CD14-positive monocyte (primary cell): ENCODE measurements at regions not wholly inside any gene's neighbourhood (a gene's known extent, or its start where the extent isn't known, plus 50 kb on each side); places are given as distances from the start of the nearest gene placed in this dataset.

Source experiments
- DNase-seq, 3 donors: peaks; one replicate each; pipeline ENCODE4 v3.0.0-alpha.2; 2011 to 2022
- H2AFZ ChIP-seq: 2 replicates; pipeline ENCODE4 v1.6.0; 2012; ENCODE audit warnings: mild to moderate bottlenecking, low read depth, low read length, inconsistent platforms; ENCODE audit not compliant: insufficient read depth, poor library complexity, severe bottlenecking
- H3K27ac ChIP-seq, 2 donors: 1 replicate in 1 of 2; 2 replicates in 1 of 2; pipeline ENCODE4 v1.5.1; 2012 to 2013; ENCODE audit warnings: low read length in 2 of 2, control low read depth in 1 of 2, inconsistent platforms in 1 of 2, low read depth in 1 of 2, mild to moderate bottlenecking in 1 of 2
- H3K27me3 ChIP-seq, 2 donors: one replicate each; pipeline versions ENCODE4 v1.6.0 to v1.6.1; 2011 to 2013; ENCODE audit warnings: low read length in 2 of 2; ENCODE audit not compliant: control insufficient read depth in 2 of 2, insufficient read depth in 2 of 2
- H3K36me3 ChIP-seq, 2 donors: replicated peaks in 1 of 2; 1 replicate in 1 of 2; 2 replicates in 1 of 2; pipeline versions ENCODE4 v1.5.1 to v1.6.1; 2012 to 2013; ENCODE audit warnings: low read length in 2 of 2, control low read depth in 1 of 2, inconsistent platforms in 1 of 2, mild to moderate bottlenecking in 1 of 2; ENCODE audit not compliant: insufficient read depth in 2 of 2, control insufficient read depth in 1 of 2
- H3K4me1 ChIP-seq, 2 donors: 1 replicate in 1 of 2; 2 replicates in 1 of 2; pipeline versions ENCODE4 v1.5.1 to v1.6.1; 2012 to 2013; ENCODE audit warnings: low read length in 2 of 2, control low read depth in 1 of 2, inconsistent platforms in 1 of 2, mild to moderate bottlenecking in 1 of 2, moderate library complexity in 1 of 2; ENCODE audit not compliant: insufficient read depth in 2 of 2, control insufficient read depth in 1 of 2
- H3K4me2 ChIP-seq: replicated peaks from 2 replicates; pipeline ENCODE3; 2012; ENCODE audit warnings: low read length, moderate library complexity, mild to moderate bottlenecking; ENCODE audit not compliant: poor library complexity, severe bottlenecking; ENCODE audit errors: extremely low read depth
- H3K4me3 ChIP-seq, 3 experiments: fragments of 200-600 bp in 1 of 3; sonication (generic) in 1 of 3; replicated peaks in 1 of 3; 1 replicate in 2 of 3; 2 replicates in 1 of 3; pipeline ENCODE4 v1.5.1; 2011 to 2013; ENCODE audit warnings: low read length in 3 of 3, mild to moderate bottlenecking in 3 of 3, control low read depth in 2 of 3, low read depth in 2 of 3, inconsistent platforms in 1 of 3, moderate library complexity in 1 of 3
- H3K79me2 ChIP-seq: 2 replicates; pipeline ENCODE4 v1.6.0; 2012; ENCODE audit warnings: mild to moderate bottlenecking, control low read depth, inconsistent platforms, low read length, moderate library complexity; ENCODE audit not compliant: insufficient read depth
- H3K9ac ChIP-seq: 2 replicates; pipeline ENCODE4 v1.6.0; 2017; ENCODE audit warnings: low read length, mild to moderate bottlenecking; ENCODE audit not compliant: insufficient read depth, poor library complexity, severe bottlenecking
- H3K9me3 ChIP-seq, 2 donors: replicated peaks in 1 of 2; 1 replicate in 1 of 2; 2 replicates in 1 of 2; pipeline versions ENCODE4 v1.5.1 to v1.6.1; 2012 to 2013; ENCODE audit warnings: low read length in 2 of 2, control low read depth in 1 of 2; ENCODE audit not compliant: control insufficient read depth in 1 of 2, insufficient read depth in 1 of 2
- H4K20me1 ChIP-seq: 2 replicates; pipeline ENCODE4 v1.6.0; 2012; ENCODE audit warnings: mild to moderate bottlenecking, low read length, control low read depth, moderate library complexity; ENCODE audit not compliant: insufficient read depth
- H3K27ac Mint-ChIP-seq, 7 donors: one replicate each; pipeline ENCODE4 v1.8.0; 2020; ENCODE audit warnings: mild to moderate bottlenecking in 7 of 7, mixed read lengths in 7 of 7, moderate library complexity in 6 of 7, inconsistent platforms in 2 of 7
- H3K27me3 Mint-ChIP-seq, 3 donors: one replicate each; pipeline ENCODE4 v1.8.0; 2021 to 2022; ENCODE audit warnings: low read depth in 3 of 3, mild to moderate bottlenecking in 3 of 3, mixed read lengths in 3 of 3, moderate library complexity in 3 of 3, inconsistent platforms in 1 of 3
- H3K36me3 Mint-ChIP-seq, 2 donors: one replicate each; pipeline ENCODE4 v1.8.0; 2020; ENCODE audit warnings: mixed read lengths in 2 of 2, inconsistent platforms in 1 of 2, mild to moderate bottlenecking in 1 of 2
- H3K4me1 Mint-ChIP-seq: one replicate; pipeline ENCODE4 v1.8.0; 2020; ENCODE audit warnings: mild to moderate bottlenecking, mixed read lengths
- H3K4me3 Mint-ChIP-seq, 2 donors: one replicate each; pipeline ENCODE4 v1.8.0; 2020; ENCODE audit warnings: mild to moderate bottlenecking in 2 of 2, mixed read lengths in 2 of 2, moderate library complexity in 1 of 2
- H3K9me3 Mint-ChIP-seq, 7 donors: one replicate each; pipeline ENCODE4 v1.8.0; 2020 to 2022; ENCODE audit warnings: mixed read lengths in 7 of 7, mild to moderate bottlenecking in 6 of 7, moderate library complexity in 6 of 7, inconsistent platforms in 2 of 7
- CTCF ChIP-seq: fragments of 200-600 bp; IDR thresholded peaks from one replicate; pipeline ENCODE4 v1.8.0; 2022; ENCODE audit warnings: antibody characterized with exemption, mild to moderate bottlenecking
- WGBS: methylation state at CpG from one replicate; pipeline ENCODE4 v1.1.5; 2013; ENCODE audit warnings: missing lambda C conversion rate; ENCODE audit not compliant: insufficient coverage; 5-methylcytosine and 5-hydroxymethylcytosine counted together
- intact Hi-C, 2 donors: fragments of 100-400 bp; cut with micrococcal nuclease; formaldehyde crosslinking; loops; one replicate each; pipeline versions ENCODE4 v1.15.0 to v1.15.1; 2023

GRCh38 chr4:158015241-158015640, 157.6 kb downstream of the GASK1B start:
- Histone ChIP-seq H3K4me1 (peaks cover 16 to 24% of the 10 kb centered on the region in 2 donors), H3K79me2 (no peaks in the 10 kb centered on the region), H3K9me3 (no peaks in the 10 kb centered on the region), H3K4me3 (no peak overlapping the region), H3K27me3 (no peaks in the 10 kb centered on the region), H4K20me1 (no peaks in the 10 kb centered on the region), H3K27ac (no peak overlapping the region), H2AFZ (no peak overlapping the region), H3K4me2 (no peak overlapping the region), H3K9ac (no peak overlapping the region), H3K36me3 (no peaks in the 10 kb centered on the region)
- Mint-ChIP-seq H3K27ac (no peak overlapping the region), H3K9me3 (peaks cover 0 to 4% (median 3%) of the 10 kb centered on the region in 7 donors), H3K4me1 (peaks cover 27% of the 10 kb centered on the region), H3K27me3 (no peaks in the 10 kb centered on the region), H3K4me3 (no peak overlapping the region), H3K36me3 (no peaks in the 10 kb centered on the region)
- no peak for DNase-seq
- intact Hi-C loops, result no loop called here
- TF ChIP-seq CTCF, result no peak
- no CpG with 5 or more reads among the region's 3 CpGs for whole genome bisulfite sequencing

DNA sequence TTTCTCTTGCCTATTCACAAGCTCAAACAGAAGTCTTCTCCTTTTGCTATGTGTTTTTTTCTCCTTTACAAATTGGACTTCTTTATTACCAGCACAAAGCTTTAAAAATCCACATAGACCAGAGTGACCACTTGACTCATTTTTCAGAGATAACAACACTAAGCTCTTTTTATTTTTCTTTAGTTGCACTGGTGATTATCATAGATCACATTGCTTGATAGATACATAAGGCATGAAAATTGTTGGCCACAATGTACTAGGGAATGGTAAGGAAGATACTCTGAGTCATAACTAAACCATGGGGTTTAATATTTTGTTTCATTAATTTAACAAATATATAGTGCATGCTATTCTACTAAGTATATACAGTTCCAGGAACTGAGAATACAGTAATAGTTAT, 159.0 kb downstream of the GASK1B start:
- H3K4me3 Mint-ChIP-seq, result no peak overlapping the region
- no peaks in the 10 kb centered on the region for H3K36me3 ChIP-seq
- TF ChIP-seq CTCF, result no peak
- peaks cover 0 to 5% (median 3%) of the 10 kb centered on the region in 7 donors for H3K9me3 Mint-ChIP-seq
- no peaks in the 10 kb centered on the region for H3K79me2 ChIP-seq
- H4K20me1 ChIP-seq, result no peaks in the 10 kb centered on the region
- no peak overlapping the region for H3K27ac ChIP-seq
- H3K27me3 ChIP-seq, result no peaks in the 10 kb centered on the region
- no peak overlapping the region for H3K27ac Mint-ChIP-seq
- peaks cover 29% of the 10 kb centered on the region for H3K4me1 Mint-ChIP-seq
- H3K27me3 Mint-ChIP-seq, result no peaks in the 10 kb centered on the region
- no peak overlapping the region for H2AFZ ChIP-seq
- no peak overlapping the region for H3K4me2 ChIP-seq
- H3K36me3 Mint-ChIP-seq, result no peaks in the 10 kb centered on the region
- no peak for DNase-seq
- H3K9ac ChIP-seq, result no peak overlapping the region
- intact Hi-C loops, result no loop called here
- no peak overlapping the region for H3K4me3 ChIP-seq
- H3K4me1 ChIP-seq, result peaks cover 16 to 22% of the 10 kb centered on the region in 2 donors
- H3K9me3 ChIP-seq, result no peaks in the 10 kb centered on the region
